Islet of Langerhans (tissue), 1 donor: ENCODE measurements at regions not wholly inside any gene's neighbourhood (a gene's known extent, or its start where the extent isn't known, plus 50 kb on each side); places are given as distances from the start of the nearest gene placed in this dataset.

Experiments
- FAIRE-seq: peaks from one replicate; lab custom pipeline; 2011; peaks lifted over from hg19 to GRCh38; lab: Jason Lieb, UNC

DNA sequence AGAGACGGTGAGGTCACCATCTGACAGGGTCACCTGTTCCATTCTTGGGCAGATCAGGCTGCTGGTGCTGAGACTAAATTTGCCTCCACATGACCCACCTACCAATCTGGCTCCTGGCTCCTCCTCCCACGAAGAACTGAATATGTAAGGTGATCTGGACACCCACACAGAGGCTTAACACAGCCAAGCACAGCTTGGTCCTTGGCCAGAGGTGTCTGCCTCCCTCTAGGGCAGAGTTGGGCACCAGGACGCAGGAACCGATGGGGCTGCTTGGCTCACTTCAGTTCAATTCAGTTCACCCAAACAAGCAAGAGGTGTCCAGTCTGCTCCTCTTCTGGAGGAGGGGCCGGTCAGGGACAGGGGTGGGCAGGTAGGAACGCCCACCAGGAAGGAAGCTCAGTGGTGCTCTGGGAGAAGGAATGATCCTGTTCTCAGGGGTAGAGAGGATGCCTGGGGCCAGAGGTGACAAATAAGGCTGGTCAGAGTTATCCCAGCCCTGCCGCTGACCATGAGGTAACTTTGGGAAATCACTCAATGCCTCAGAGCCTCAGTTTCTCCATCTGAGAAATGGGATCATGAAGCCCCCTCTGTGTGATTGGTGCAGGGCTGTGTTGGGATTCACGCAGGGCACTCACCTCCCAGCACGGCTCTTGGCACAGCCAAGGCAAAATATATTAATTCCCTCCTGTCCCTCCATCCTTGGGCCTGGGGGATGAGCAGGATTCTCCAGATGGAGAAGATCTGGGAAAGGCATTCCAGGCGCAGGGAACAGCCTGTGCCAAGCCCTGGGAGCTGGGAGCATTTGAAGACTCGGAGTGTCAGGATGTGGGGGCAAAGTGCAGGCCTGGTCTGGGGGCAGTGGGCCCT, 284.5 kb downstream of the PTPRU start:
- FAIRE-seq, result no peak

- FAIRE-seq, result no peak
Measured at GRCh38 chr1:29519788-29520110, 283.4 kb downstream of the PTPRU start.

DNA sequence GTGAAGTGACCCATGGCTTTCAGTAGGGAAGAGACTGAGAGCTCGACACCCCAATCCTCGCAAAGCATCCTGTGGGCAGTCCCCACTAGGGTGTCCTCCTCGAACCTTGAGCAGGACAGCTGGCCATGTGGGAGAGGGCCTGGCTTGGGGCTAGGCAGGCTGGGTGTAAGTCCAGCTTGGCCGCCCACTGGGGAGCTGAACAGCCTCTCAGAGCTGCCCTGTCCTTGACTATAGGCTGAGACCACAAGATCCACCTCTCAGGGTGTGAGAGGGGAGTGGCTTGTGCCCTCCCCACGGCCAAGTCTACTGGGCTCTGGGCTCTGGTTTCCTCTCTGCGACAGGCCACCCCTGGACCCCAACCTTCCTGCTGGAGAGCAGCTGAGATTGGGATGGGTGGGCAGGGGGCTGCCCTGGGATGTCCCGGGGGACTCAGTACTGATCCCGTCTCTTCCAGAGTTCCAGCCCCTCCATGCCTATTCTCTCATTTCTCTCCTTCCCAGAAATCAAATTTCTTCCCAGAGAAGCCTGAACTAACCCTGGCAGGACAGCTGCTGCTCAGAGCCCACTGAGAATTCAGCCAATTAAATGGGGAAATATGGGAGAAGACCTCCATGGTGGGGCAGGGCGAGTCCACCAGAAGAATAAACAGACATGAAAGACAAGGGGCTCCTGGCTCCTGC, 282.9 kb downstream of the PTPRU start:
- no peak for FAIRE-seq

DNA sequence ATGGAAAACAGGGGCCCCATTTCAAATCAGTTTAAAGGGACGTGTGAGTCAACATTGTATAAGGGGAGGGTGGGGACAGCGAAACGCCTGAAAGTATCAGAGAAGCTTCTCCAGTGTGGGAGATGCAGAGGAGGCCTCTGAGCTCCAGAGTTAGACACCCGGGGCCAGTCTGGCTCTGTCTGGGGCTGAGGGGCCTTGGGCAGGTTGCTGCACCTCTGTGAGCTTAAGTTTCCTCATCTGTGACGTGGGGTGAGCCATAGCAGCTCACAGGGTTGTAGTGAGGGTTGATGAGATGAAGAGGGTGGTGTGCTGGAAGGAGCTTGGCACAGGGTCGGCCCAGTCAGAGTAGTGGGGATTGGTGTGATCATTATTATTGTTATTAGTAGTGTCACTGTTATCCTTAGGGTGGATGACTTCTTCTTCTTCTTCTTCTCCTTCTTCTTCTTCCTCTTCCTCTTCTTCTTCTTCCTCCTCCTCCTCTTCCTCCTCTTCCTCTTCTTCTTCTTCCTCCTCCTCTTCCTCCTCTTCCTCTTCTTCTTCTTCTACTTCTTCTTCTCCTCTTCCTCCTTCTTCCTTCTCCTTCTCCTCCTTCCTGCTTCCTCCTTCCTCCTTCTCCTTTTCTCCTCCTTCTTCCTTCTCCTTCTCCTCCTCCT, 282.0 kb downstream of the PTPRU start:
- no peak for FAIRE-seq

DNA sequence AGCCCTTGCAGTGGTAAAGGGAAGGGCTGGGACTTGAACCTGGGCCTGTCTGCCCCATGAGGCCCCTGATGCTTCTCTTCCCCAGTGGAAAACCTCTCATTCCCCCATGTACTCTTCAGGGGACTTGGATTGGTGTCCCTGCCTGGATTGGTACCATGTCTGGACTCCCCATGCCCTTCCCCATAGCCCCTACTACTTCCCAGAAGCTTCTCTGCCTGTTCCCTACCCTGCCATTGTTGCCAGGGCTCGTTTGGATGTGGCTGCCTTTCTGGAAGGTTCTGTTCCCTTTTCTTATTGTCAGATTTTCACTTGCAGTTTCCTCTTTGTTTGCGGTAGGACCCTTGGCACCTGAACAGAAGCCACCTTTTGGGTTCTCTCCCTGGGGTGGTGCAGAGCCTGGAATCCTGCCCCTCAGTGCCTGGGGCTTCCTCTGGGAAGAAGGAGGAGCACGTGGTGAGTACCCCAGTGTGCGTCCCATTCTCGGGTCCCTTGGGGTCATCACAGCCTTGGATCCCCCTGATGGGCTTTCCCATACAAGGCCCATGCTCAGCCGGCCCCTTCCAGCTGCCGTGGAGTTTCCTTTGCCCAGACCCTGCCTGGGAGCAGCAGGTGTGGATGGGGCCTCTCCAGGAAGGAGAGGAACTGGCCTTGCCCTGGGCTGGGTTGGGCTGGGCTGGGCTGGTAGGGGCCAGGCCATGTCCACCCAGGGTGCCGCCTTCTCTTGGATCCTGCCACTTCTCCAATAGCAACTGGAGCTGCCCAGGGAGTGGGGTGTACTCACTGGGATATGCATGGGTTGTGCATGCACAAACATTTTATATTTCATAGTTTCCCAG, 281.1 kb downstream of the PTPRU start:
- no peak for FAIRE-seq

GRCh38 chr1:29516063-29516820, 279.9 kb downstream of the PTPRU start:
- no peak for FAIRE-seq

DNA sequence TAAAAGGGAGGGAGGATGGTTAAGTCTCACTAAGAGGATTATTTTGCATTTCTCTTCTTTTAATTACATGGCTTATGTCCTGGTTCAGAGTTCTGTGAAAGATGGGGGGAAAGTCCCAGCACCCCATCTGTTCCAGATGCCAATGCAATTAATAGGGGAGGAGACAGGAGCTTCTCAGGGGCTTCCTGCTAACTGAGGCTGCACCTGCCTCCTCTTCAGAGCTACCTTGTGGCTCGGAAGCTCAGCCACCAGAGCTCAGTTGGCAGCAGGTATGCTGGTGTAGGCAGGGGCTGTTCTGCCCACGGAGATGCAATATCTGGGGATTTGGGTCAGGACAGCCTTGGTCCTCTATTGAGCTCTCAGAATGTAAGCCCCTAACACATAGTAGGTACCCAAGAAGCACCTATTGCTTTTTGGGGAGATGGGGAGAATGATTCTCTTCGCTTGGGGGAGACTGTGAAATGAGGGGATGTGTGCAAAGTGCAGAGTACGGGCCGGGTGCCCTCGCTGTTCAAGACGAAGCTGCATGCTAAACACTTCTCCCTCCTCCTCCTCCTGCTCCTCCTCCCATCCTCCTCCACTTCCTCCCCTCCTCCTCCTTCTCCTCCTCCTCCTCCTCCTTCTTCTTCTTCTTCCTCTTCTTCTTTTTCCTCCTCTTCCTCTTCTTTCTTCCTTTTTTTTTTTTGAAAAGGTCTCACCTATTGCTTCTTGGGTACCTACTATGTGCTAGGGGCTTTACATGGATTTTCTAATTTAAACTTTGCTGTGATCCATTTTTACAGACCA, 279.0 kb downstream of the PTPRU start:
- no peak for FAIRE-seq

- no peak for FAIRE-seq
Measured at GRCh38 chr1:29514361-29515169, 278.2 kb downstream of the PTPRU start.

- no peak for FAIRE-seq
Measured at GRCh38 chr1:29513357-29513756, 277.0 kb downstream of the PTPRU start.

DNA sequence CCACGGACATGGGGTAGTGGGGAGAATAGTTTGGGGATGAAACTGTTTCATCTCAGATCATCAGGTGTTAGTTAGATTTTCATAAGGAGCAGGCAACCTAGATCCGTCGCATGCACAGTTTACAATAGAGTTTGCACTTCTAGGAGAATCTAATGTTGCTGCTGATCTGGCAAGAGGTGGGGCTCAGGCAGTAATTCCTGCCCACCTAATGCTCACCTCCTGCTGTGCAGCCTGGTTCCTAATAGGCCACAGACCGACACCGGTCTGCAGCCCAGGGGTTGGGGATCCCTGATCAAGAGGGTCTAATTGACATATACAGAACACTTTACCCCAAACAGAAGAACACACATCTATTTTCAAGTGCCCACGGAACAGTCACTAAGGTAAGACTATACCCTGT, 275.1 kb downstream of the PTPRU start:
- no peak for FAIRE-seq

DNA sequence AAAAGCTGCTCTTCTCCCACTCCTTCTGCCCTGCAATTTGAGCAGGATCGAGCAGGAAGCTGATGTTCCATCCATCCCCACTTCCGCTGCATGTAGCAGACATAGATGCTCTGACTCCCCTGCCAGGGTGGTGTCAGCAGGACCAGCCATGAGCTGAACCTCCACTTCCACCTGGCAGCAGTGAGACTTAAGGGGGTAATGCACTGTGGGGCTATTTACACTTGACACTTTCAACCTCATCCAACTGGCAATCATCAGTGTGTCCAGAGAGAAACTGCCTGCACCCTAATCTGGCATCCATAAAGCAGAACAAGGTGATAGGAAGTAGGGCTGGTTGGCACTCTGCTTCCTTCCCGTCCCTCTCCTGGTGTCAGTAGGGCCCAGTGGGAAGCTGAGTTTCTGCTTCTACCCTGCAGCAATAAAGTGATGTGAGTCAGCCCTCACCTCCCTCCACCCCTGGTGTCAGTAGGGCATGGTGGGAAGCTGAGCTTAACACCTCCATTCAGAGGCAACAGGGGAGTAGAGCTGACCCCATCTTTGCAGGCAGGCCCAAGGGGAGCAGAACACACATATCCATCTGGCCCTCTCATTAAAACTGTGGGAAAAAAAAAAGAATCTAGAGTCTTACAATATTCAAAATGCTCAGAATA, 272.3 kb downstream of the PTPRU start:
- FAIRE-seq, result no peak

- FAIRE-seq, result no peak
Measured at GRCh38 chr1:29506678-29507225, 270.4 kb downstream of the PTPRU start.

- FAIRE-seq, result no peak
Measured at GRCh38 chr1:29505532-29506220, 269.4 kb downstream of the PTPRU start.

GRCh38 chr1:29504709-29505410, 268.5 kb downstream of the PTPRU start:
- no peak for FAIRE-seq

- FAIRE-seq, result no peak
Measured at GRCh38 chr1:29504196-29504595, 267.9 kb downstream of the PTPRU start.

DNA sequence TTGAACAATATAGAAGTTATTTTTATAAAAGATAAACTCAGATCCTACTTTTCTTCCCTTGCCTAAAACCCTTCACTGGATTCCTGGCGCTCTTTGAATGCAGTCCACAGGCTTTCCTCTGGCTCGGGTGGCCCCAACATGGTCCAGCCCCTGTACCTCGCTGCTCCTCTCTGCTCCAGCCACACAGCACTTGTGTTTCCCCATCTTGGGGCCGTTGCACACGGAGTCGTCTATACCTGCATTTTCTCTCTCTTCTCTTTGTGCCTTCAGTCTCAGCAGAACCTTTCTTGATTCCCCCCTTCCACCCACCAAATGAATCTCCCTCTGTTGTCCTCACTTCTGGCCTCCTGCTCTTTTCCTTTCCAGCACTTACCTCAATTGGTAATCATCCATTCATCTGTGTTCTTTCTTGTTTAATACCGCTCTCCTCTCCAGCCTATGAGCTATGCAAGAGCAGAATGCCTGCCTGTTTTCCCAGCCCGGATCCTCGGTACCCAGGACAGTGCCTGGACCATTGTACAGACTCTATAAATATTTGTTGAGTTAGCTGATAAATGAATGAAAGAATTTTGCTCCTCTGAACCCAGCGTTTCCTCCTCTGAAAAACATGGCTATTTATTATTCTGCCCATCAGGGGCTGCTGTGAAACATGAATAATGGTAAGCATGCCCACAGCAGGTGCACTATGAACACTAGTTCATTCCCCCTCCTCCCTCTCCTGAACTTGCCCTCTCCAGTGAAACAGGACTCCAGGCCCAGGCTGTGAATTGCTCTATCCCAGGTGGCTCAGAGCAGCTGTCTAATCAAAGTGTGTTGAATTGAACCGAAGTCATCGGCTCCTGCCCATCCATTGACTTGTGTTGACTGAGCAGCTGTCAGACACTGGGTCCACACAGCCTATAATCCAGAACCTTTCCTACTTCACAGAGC, 266.9 kb downstream of the PTPRU start:
- no peak for FAIRE-seq
